ENCODE measurements at regions not wholly inside any gene's neighbourhood (a gene's known extent, or its start where the extent isn't known, plus 50 kb on each side); places are given as distances from the start of the nearest gene placed in this dataset.

DNA sequence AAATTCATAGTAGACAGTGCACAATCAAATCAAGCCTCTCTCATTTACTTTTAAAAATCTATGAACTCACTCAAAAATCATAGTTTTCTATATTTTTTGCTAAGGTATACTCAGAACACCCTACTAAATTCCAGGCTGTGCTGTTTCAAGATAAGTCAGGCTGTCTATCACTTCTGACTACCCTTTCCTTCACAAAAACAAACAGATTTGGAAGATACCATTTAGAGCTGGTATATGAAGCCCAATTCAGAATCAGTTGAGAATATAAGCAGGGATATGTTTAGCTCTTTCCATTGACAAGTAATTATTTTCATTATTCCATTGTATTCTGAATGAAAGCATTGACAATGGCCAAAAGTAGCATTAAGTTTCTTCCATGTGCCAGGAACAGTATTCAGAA is 53.1 kb downstream of the CXCL1 start:
- no peak for FAIRE-seq
- H3K9me3 ChIP-seq (ENCODE audit: control insufficient read depth in 2 of 3, insufficient read depth in 1 of 3, low read length in 3 of 3): no peaks in the 10 kb centered on the region
- no peaks in the 10 kb centered on the region for H3K36me3 ChIP-seq (ENCODE audit: control insufficient read depth in 2 of 3, insufficient read depth in 3 of 3, low read length in 3 of 3)
- no peak for DNase-seq
- H3K9ac ChIP-seq (ENCODE audit: low read length in 3 of 3): no peak overlapping the region
- TF ChIP-seq, protein P1, sequence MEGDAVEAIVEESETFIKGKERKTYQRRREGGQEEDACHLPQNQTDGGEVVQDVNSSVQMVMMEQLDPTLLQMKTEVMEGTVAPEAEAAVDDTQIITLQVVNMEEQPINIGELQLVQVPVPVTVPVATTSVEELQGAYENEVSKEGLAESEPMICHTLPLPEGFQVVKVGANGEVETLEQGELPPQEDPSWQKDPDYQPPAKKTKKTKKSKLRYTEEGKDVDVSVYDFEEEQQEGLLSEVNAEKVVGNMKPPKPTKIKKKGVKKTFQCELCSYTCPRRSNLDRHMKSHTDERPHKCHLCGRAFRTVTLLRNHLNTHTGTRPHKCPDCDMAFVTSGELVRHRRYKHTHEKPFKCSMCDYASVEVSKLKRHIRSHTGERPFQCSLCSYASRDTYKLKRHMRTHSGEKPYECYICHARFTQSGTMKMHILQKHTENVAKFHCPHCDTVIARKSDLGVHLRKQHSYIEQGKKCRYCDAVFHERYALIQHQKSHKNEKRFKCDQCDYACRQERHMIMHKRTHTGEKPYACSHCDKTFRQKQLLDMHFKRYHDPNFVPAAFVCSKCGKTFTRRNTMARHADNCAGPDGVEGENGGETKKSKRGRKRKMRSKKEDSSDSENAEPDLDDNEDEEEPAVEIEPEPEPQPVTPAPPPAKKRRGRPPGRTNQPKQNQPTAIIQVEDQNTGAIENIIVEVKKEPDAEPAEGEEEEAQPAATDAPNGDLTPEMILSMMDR (IDR thresholded peaks at IDR 0.05; ENCODE audit: borderline replicate concordance, extremely low read depth, insufficient read depth): no peak
- no peak overlapping the region for H3K27ac ChIP-seq (ENCODE audit: low read depth in 2 of 2, low read length in 2 of 2)
- H3K4me3 ChIP-seq (ENCODE audit: low read length in 3 of 3): no peak overlapping the region
- no peaks in the 10 kb centered on the region for H3K4me1 ChIP-seq (ENCODE audit: control insufficient read depth in 2 of 3, insufficient read depth in 2 of 3, low read depth in 1 of 3, low read length in 3 of 3)
- no peaks in the 10 kb centered on the region for H3K27me3 ChIP-seq (ENCODE audit: control insufficient read depth, insufficient read depth, low read length)
- intact Hi-C loops (cut with DNase I): no loop called here

All from kidney (tissue), 13 donors.